ENCODE measurements at regions not wholly inside any gene's neighbourhood (a gene's known extent, or its start where the extent isn't known, plus 50 kb on each side); places are given as distances from the start of the nearest gene placed in this dataset.

GRCh38 chr5:158289967-158290366 lies 431.0 kb upstream of the CLINT1 start:
- intact Hi-C loops (cut with DNase I): no loop called here

DNA sequence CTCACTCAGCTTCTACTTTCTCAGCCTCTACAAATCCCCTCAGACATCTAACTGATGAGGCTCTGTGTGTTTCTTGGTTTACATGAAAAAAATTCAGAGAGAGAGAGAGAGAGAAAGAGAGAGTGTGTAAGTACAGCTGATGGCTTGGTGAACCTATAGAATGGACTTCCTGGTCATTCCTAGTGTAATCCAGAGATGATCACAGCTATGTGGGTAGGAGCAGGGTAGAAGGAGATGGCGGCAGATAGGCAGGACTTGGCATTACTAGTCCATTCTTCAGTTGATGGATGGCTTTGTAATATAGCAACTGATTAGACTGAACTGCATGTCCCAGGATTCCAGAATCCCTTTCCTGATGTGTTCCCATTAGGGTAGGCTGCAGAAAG lies 429.3 kb upstream of the CLINT1 start:
- intact Hi-C loops (cut with DNase I): no loop called here
- no peak for DNase-seq (ENCODE audit: low spot score)

More at GRCh38 chr5:158289967-158290366, 431.0 kb upstream of the CLINT1 start:
- DNase-seq (ENCODE audit: low spot score): no peak

DNA sequence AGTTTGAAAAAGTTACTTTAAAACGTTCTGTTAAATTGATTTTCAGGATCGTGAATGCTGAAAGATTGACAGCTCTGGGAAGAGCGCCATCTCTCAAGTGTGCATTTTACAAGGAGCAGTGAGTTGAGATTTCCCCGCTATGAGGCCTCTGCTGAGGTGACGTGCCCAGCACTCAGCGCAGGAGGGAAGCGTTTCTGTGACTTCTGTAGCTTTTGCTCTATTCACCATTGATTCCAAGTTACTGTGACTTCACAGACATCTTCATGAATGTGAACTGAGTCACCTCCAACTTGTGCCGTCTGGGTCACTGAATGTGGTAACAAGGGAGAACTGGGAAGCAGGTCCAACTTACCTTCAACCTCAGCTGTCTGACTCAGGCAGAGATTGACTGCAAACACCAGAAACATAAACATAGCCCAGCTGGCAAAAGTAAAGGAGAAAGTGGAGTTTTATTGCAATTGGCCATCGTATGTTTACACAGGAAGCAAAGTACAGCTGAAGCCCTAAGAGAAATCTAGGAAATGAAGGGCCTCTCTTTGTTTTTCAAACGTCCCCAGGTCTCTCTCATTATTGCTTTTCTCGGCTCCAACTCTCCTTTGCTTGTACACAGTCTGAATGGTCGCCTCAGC lies 428.8 kb upstream of the CLINT1 start:
- DNase-seq (ENCODE audit: low spot score): no peak
- intact Hi-C loops (cut with DNase I): no loop called here

- intact Hi-C loops (cut with DNase I): no loop called here
Measured at GRCh38 chr5:158286827-158287226, 427.9 kb upstream of the CLINT1 start.

DNA sequence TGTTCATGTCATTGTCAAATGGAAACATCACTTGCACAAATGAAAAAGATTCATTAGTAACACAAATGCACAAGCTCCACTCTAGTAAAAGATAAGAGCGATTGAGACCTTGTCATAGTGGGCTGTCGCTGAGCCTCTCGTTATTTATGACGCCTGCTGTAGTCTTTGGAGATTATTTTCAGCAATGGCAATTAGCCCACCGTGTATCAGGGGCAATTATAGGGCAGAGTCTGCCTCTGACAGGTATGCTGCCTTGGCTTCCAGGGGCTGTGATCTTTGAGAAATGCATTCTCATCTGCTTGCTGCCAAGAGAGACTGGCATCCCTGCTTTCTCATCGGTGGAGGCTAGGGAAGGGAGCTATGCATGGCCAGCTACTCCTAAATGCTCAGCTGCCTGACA lies 426.8 kb upstream of the CLINT1 start:
- no peak for DNase-seq (ENCODE audit: low spot score)
- intact Hi-C loops (cut with DNase I): no loop called here

More at GRCh38 chr5:158286827-158287226, 427.9 kb upstream of the CLINT1 start:
- no peak for DNase-seq (ENCODE audit: low spot score)

GRCh38 chr5:158284242-158284641 lies 425.3 kb upstream of the CLINT1 start:
- intact Hi-C loops (cut with DNase I): no loop called here
- no peak for DNase-seq (ENCODE audit: low spot score)

GRCh38 chr5:158283397-158283796 lies 424.5 kb upstream of the CLINT1 start:
- intact Hi-C loops (cut with DNase I): no loop called here
- DNase-seq (ENCODE audit: low spot score): no peak

DNA sequence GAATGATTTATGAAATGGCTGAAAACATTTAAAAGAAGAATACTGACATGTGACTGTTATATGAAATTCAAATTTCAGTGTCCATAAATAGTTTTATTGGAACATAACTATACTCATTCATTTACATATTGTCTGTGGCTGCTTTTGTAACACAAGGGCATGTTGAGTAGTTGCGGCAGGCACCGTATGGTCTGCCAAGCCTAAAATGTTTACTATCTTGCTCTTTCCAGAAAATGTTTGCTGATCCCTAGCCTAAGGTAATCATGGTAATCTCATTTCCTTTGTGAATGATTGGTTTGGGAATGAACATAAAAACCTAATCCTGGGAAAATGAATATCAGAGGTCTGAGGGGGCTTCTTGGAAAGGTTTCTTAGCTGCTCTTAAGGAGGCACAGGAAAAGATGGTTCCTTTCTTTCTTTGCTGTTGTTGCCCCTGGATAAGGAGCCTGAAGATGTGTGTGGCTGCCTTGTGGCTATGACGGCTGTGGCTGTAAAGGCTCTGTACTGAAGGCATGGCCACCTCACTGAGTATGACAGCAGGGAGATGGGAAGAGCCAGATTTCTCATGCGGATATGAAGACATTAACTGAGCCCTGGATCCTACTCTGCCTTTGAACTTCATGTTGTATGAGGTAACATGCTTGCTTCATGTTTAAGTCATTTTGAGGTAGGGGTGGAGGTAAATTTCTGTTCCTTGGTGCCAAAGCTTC lies 419.4 kb upstream of the CLINT1 start:
- intact Hi-C loops (cut with DNase I): no loop called here
- no peak for DNase-seq (ENCODE audit: low spot score)

DNA sequence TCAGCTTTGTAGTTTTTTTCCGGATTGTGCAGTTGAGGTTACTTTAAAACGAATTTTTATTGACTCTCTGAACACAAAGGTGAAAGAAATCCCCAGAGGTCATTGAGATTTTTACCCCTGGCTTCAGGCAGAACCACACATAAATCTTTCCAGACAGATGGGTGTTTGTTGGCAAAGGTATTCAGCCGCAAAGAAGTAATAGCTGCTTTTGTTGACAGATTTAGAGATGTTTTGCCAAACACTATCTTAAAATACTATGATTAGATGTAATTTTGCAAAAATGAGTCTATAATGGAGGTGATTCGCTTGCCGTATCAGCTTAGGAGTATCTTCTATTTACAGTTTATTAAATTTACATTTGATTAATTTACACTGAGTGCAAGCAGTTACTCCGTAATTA lies 418.3 kb upstream of the CLINT1 start:
- intact Hi-C loops (cut with DNase I): no loop called here
- DNase-seq (ENCODE audit: low spot score): no peak

- intact Hi-C loops (cut with DNase I): no loop called here
- no peak for DNase-seq (ENCODE audit: low spot score)
Measured at GRCh38 chr5:158276692-158277091, 417.7 kb upstream of the CLINT1 start.

DNA sequence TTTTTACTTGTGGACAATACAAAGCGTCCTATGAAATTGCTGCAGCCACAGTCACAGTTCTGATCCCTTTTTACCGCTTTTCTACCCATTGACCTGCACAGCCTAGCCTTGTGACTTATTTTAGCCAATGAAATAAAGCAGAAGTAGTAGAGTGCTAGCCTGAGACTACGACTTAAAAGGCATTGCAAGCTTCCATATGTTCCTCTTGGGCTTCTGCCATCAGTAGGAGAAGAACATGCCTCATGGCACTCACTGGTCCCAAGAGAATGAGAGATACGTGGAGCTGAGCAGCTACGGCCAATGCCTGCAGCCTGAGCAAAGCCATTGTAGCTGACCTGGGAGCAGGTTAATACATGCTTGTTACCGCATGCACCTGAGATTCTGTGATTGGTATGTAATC lies 416.6 kb upstream of the CLINT1 start:
- intact Hi-C loops (cut with DNase I): no loop called here
- DNase-seq (ENCODE audit: low spot score): no peak

GRCh38 chr5:158273035-158273434 lies 414.1 kb upstream of the CLINT1 start:
- DNase-seq (ENCODE audit: low spot score): no peak
- intact Hi-C loops (cut with DNase I): no loop called here

GRCh38 chr5:158272409-158272808 lies 413.5 kb upstream of the CLINT1 start:
- DNase-seq (ENCODE audit: low spot score): no peak
- intact Hi-C loops (cut with DNase I): no loop called here

GRCh38 chr5:158270996-158271554 lies 412.1 kb upstream of the CLINT1 start:
- intact Hi-C loops (cut with DNase I): no loop called here
- no peak for DNase-seq (ENCODE audit: low spot score)

- intact Hi-C loops (cut with DNase I): no loop called here
- DNase-seq (ENCODE audit: low spot score): no peak
Measured at GRCh38 chr5:158268286-158268685, 409.3 kb upstream of the CLINT1 start.

DNA sequence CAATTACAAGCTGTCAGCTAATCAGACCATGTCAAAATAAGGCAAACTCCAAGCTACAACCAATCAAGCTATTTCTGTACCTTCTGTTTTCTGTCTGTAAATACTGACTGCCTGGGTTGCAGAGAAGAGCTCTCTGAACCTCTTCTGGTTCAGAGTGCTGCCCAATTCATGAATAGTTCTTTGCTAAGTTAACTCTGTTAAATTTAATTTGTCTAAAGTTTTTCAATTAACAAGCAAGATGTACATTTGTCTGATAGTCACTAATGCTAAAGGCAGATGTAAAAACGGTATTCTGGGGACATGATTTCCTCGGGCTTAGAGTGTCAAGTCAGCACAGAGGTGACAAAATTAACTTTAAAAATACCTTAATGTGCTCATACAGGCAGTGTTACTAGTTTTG lies 408.3 kb upstream of the CLINT1 start:
- DNase-seq (ENCODE audit: low spot score): no peak
- intact Hi-C loops (cut with DNase I): no loop called here

- intact Hi-C loops (cut with DNase I): no loop called here
- DNase-seq (ENCODE audit: low spot score): no peak
Measured at GRCh38 chr5:158265931-158266700, 407.2 kb upstream of the CLINT1 start.

DNA sequence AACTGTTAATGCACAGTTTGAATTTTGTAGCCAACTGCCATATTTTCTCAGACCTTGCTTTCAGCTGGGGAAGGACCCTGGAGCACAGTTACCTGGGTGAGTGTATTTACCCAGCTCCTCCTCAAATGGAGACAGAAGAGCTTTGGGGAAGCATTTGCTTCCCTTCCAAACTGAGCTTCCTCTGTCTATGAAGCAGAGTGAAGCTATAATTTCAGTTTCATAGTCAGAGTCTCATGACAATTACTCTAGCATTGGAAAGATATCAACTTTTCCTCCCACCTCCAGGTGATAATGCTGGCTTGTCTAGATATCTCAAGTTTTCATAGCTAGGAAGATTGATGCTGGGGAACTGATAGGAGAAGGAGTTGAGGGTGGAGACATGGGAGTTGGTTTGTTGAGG lies 406.4 kb upstream of the CLINT1 start:
- DNase-seq (ENCODE audit: low spot score): no peak
- intact Hi-C loops (cut with DNase I): no loop called here

GRCh38 chr5:158264264-158264663 lies 405.3 kb upstream of the CLINT1 start:
- DNase-seq (ENCODE audit: low spot score): no peak
- intact Hi-C loops (cut with DNase I): no loop called here

DNA sequence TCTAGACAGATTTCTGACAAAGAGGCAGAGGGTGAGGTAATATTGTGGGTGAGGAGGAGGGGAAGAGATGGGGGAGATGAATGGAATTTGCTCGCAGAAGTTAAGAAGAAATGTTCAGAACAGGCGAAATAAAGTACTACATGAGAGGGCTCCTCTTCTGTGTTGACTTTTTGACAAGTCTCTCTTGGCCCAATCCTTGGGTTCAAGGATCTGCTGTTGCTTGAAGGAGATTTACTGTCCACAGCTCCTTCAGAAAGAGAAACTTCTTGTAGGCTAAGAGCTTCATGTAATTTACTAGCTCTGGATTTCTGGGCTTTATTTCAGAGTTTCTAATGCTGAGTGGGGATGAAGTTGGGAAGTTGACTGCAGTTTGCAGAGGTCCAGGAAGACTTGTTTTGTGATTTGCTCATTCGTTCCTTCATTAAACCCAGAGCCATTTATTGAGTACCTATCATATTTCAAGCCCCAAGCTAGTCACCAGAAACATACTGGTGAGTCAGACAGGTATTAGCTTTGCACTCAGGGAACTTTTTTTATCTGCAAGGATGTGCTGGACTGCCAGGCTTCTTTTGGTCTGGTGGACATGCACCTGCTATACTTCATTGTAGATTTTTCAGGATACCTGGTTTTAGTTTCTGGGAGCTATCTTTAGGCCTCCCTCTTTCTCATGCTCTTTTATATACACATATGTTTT lies 402.9 kb upstream of the CLINT1 start:
- intact Hi-C loops (cut with DNase I): no loop called here
- DNase-seq (ENCODE audit: low spot score): no peak

Data from cardiac septum (tissue), 1 donor.